WERI-Rb-1 (cell line): ENCODE measurements at regions not wholly inside any gene's neighbourhood (a gene's known extent, or its start where the extent isn't known, plus 50 kb on each side); places are given as distances from the start of the nearest gene placed in this dataset.

Source experiments
- DNase-seq: peaks from one replicate; pipeline ENCODE4 v3.0.0-alpha.2; 2020
- H3K27ac ChIP-seq: fragments of 250-450 bp; sonication (Bioruptor Pico); 2 replicates; pipeline ENCODE4 v1.5.1; 2020; ENCODE audit warnings: mild to moderate bottlenecking, moderate library complexity
- H3K27me3 ChIP-seq: fragments of 250-450 bp; sonication (Bioruptor Pico); 2 replicates; pipeline ENCODE4 v1.5.1; 2021; ENCODE audit warnings: mild to moderate bottlenecking, low read depth, moderate library complexity; ENCODE audit not compliant: insufficient read depth, severe bottlenecking
- H3K36me3 ChIP-seq: fragments of 250-450 bp; sonication (Bioruptor Pico); 2 replicates; pipeline ENCODE4 v1.5.1; 2020; ENCODE audit warnings: mild to moderate bottlenecking, moderate library complexity
- H3K4me3 ChIP-seq: 2 replicates; pipeline ENCODE4 v1.5.1; 2011; ENCODE audit warnings: low read depth, mild to moderate bottlenecking, control low read depth, low read length
- H3K9me3 ChIP-seq: fragments of 250-450 bp; sonication (Bioruptor Pico); 2 replicates; pipeline ENCODE4 v1.5.1; 2021; ENCODE audit warnings: mild to moderate bottlenecking, moderate library complexity; ENCODE audit not compliant: severe bottlenecking
- TF ChIP-seq, protein P1 (sequence below): IDR thresholded peaks from 2 replicates; pipeline ENCODE4 v1.5.1; 2011; ENCODE audit warnings: low read depth, mild to moderate bottlenecking, control low read depth, inconsistent platforms, low read length

DNA sequence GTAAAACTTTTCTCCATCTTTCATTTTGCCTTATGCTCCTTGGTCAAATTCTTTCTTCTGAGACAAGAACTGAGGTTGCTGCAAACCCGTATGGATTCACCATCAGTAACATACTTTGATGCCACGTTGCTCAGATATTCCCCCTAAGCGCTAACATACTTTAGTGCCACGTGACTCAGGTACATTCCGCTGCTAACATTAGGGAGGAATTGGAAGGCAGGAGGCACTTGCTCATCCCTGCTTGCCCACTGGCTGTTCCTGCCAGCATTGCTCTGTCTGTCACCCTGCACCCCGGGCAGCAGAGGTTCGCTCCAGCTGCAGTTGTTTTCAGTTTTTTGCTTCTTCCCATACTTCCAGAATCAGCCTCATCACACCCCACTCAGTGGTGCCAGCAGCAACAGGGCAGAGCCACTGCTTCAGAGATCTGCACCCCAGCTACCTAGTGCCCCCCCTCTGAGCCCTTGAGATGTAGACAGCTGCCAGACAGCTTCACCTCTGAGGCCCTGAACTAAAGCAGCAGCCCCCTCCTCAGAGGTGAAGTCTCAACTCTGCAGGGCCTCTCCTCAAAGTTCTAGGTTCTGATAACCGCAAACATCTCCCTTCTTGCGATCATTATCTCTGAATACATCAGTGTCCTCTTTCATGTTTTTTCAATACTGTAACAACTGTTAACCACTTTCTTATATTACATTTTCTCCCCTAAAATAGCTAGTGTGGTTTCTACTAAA, 228.0 kb upstream of the KIF2A start:
- TF ChIP-seq, protein P1, sequence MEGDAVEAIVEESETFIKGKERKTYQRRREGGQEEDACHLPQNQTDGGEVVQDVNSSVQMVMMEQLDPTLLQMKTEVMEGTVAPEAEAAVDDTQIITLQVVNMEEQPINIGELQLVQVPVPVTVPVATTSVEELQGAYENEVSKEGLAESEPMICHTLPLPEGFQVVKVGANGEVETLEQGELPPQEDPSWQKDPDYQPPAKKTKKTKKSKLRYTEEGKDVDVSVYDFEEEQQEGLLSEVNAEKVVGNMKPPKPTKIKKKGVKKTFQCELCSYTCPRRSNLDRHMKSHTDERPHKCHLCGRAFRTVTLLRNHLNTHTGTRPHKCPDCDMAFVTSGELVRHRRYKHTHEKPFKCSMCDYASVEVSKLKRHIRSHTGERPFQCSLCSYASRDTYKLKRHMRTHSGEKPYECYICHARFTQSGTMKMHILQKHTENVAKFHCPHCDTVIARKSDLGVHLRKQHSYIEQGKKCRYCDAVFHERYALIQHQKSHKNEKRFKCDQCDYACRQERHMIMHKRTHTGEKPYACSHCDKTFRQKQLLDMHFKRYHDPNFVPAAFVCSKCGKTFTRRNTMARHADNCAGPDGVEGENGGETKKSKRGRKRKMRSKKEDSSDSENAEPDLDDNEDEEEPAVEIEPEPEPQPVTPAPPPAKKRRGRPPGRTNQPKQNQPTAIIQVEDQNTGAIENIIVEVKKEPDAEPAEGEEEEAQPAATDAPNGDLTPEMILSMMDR = no peak
- no peaks in the 10 kb centered on the region for H3K36me3 ChIP-seq
- no peak overlapping the region for H3K4me3 ChIP-seq
- H3K9me3 ChIP-seq = no peaks in the 10 kb centered on the region
- H3K27me3 ChIP-seq = peaks cover 4% of the 10 kb centered on the region
- H3K27ac ChIP-seq = no peak overlapping the region
- DNase-seq = no peak

DNA sequence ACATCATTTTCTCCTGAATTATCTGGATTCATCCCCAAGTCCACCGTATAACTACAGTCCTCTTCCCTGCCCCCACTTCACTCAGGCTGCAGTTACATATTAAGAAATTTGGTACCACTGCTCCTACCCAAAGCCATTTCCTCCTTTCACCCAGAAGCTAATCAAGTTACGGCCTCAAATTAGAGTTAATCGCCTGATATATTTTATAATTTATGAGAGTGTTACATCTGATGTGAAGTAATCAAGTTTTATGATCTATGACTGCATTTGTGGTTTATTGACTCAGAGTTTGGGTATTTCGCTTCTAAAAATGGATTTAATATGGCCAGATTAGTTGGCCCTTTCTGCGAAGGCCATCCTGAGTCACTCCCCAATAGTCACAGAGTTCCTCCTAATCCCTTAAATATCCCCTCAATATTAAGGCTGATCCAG, 223.6 kb upstream of the KIF2A start:
- TF ChIP-seq, protein P1 = no peak
- Histone ChIP-seq H3K9me3 (no peaks in the 10 kb centered on the region), H3K4me3 (no peak overlapping the region), H3K27ac (no peak overlapping the region), H3K27me3 (peaks cover 7% of the 10 kb centered on the region), H3K36me3 (no peaks in the 10 kb centered on the region)
- DNase-seq = no peak

DNA sequence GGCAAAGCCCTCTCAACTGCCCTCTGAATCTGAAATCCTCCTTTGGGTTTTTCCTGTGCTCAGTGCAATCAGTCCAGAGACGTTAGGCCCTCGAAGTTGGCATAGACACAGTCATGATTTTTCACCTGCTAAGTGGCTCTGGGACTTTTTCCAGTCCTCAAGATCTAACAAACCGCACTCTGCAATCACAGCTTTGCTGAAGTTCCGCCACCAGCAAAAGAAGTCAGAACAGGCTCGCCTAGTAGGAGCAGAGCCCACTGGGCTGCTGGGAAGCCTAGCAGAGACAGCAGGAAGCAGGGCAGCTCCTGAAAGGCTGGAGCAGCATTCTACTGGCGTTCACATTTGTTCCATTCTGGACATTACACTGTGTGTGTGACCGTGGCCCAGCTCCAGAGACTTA, 222.8 kb upstream of the KIF2A start:
- no peaks in the 10 kb centered on the region for H3K36me3 ChIP-seq
- H3K27ac ChIP-seq = no peak overlapping the region
- no peak overlapping the region for H3K4me3 ChIP-seq
- H3K9me3 ChIP-seq = no peaks in the 10 kb centered on the region
- H3K27me3 ChIP-seq = peaks cover 7% of the 10 kb centered on the region
- TF ChIP-seq, protein P1 = no peak
- no peak for DNase-seq

DNA sequence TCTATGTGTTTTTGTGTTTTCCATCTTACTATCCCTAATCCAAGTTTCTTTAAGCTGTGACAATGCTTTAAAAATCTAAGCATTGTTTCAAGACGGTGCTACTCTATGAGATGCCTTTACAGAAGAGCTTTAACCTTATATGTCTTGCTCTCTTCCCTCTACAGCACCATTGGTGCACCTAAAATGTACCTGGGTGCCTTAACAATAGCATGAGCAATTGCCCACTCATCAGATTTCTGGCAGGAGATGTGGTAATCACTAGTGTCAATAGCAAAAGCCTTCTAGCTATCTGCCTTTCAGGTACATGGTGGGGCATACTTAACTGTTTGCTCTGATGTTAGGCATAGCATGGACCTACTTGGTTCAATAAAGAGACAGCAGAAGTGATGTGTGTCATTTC, 222.3 kb upstream of the KIF2A start:
- H3K27ac ChIP-seq = no peak overlapping the region
- TF ChIP-seq, protein P1 = no peak
- H3K9me3 ChIP-seq = no peaks in the 10 kb centered on the region
- DNase-seq = no peak
- no peaks in the 10 kb centered on the region for H3K36me3 ChIP-seq
- H3K4me3 ChIP-seq = no peak overlapping the region
- H3K27me3 ChIP-seq = peaks cover 7% of the 10 kb centered on the region

DNA sequence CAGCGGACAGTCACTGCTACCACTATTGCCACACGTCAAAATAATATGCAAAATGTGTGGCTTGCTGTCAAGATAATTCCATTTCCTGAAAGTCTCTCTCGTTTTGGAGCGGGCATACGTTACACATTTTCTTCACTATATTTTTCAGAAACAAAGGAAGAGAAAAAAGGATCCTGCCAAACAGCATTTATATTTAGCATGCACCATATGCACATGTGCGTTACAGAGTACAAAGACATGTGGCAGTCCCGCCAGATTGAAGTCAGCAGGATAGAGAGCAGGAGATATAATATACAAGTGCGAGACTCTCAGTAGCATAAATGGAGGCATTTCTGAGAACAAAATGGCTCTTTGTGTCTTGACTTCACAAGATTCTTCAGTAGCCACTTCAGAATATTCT, 221.6 kb upstream of the KIF2A start:
- Histone ChIP-seq H3K27ac (no peak overlapping the region), H3K9me3 (no peaks in the 10 kb centered on the region), H3K36me3 (no peaks in the 10 kb centered on the region), H3K4me3 (no peak overlapping the region), H3K27me3 (peaks cover 7% of the 10 kb centered on the region)
- TF ChIP-seq, protein P1 = no peak
- no peak for DNase-seq

DNA sequence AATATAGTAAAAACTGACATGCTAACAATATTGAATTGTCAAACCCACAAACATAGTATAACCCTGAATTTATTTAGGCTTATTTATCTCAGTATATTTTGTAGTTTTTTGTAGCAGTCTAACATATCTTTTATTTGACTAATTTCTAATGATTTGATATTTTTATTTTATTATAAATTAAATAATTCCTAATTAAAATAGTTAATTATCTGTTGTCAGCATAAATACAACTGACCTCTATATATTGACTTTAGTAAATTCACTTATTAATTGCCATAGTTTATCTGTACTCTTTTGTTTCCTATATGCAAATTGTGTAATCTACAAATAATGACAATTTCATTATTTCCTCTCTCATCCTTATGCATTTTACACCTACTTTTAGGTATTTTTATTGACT, 215.1 kb upstream of the KIF2A start:
- Histone ChIP-seq H3K9me3 (no peaks in the 10 kb centered on the region), H3K27me3 (peaks cover 5% of the 10 kb centered on the region), H3K36me3 (no peaks in the 10 kb centered on the region), H3K27ac (no peak overlapping the region), H3K4me3 (no peak overlapping the region)
- no peak for DNase-seq
- TF ChIP-seq, protein P1 = no peak
